H9 (cell line): ENCODE measurements at regions not wholly inside any gene's neighbourhood (a gene's known extent, or its start where the extent isn't known, plus 50 kb on each side); places are given as distances from the start of the nearest gene placed in this dataset.
A peak's percentile ranks its signal among the peaks of the same experiment; 100 is the strongest.

Experiments used
- DNase-seq: peaks from one replicate; pipeline ENCODE4 v3.0.0-alpha.2; 2017
- H2AFZ ChIP-seq: one replicate; pipeline ENCODE4 v1.6.1; 2013; ENCODE audit warnings: mild to moderate bottlenecking, low read length, control low read depth, moderate library complexity
- H2AK5ac ChIP-seq: 2 replicates; pipeline ENCODE4 v1.6.1; 2013; ENCODE audit warnings: low read length, control low read depth, mixed read lengths; ENCODE audit not compliant: insufficient read length
- H2BK120ac ChIP-seq: one replicate; pipeline ENCODE4 v1.6.1; 2013; ENCODE audit warnings: low read depth, mild to moderate bottlenecking, low read length, control low read depth, inconsistent platforms; ENCODE audit not compliant: poor library complexity, severe bottlenecking
- H2BK12ac ChIP-seq: 2 replicates; pipeline ENCODE4 v1.6.1; 2013; ENCODE audit warnings: low read length, control low read depth, mixed read lengths, low read depth; ENCODE audit not compliant: insufficient read length
- H2BK15ac ChIP-seq: 2 replicates; pipeline ENCODE4 v1.6.1; 2013; ENCODE audit warnings: low read depth, low read length, control low read depth
- H2BK20ac ChIP-seq: one replicate; pipeline ENCODE4 v1.6.1; 2013; ENCODE audit warnings: low read depth, mild to moderate bottlenecking, low read length, control low read depth, inconsistent platforms; ENCODE audit not compliant: poor library complexity, severe bottlenecking
- H2BK5ac ChIP-seq: 2 replicates; pipeline ENCODE4 v1.6.1; 2013; ENCODE audit warnings: low read length, control low read depth, mixed read lengths; ENCODE audit not compliant: insufficient read length
- H3K14ac ChIP-seq: 2 replicates; pipeline ENCODE4 v1.6.1; 2013; ENCODE audit warnings: low read length, control low read depth; ENCODE audit not compliant: insufficient read depth
- H3K18ac ChIP-seq: 2 replicates; pipeline ENCODE4 v1.6.1; 2013; ENCODE audit warnings: low read depth, mild to moderate bottlenecking, mixed read lengths, low read length, control low read depth; ENCODE audit not compliant: insufficient read length
- H3K23ac ChIP-seq: 2 replicates; pipeline ENCODE4 v1.6.1; 2013; ENCODE audit warnings: low read length, control low read depth, mixed read lengths, low read depth; ENCODE audit not compliant: insufficient read length
- H3K23me2 ChIP-seq: 2 replicates; pipeline ENCODE4 v1.6.1; 2013; ENCODE audit warnings: low read depth, mild to moderate bottlenecking, mixed read lengths, low read length, control low read depth; ENCODE audit not compliant: insufficient read length, poor library complexity, severe bottlenecking
- H3K27ac ChIP-seq: 2 replicates; pipeline ENCODE4 v1.5.1; 2013; ENCODE audit warnings: low read length, control low read depth, mixed read lengths, low read depth; ENCODE audit not compliant: insufficient read length
- H3K27me3 ChIP-seq: 2 replicates; pipeline ENCODE4 v1.6.1; 2013; ENCODE audit warnings: low read length, control low read depth, inconsistent platforms; ENCODE audit not compliant: insufficient read depth
- H3K4ac ChIP-seq: 2 replicates; pipeline ENCODE4 v1.6.1; 2013; ENCODE audit warnings: low read depth, mild to moderate bottlenecking, control low read depth, inconsistent platforms, low read length, moderate library complexity
- H3K4me1 ChIP-seq: 2 replicates; pipeline ENCODE4 v1.6.1; 2013; ENCODE audit warnings: low read length, control low read depth, inconsistent platforms; ENCODE audit not compliant: insufficient read depth
- H3K4me2 ChIP-seq: 2 replicates; pipeline ENCODE4 v1.6.1; 2013; ENCODE audit warnings: low read length, control low read depth, mixed read lengths; ENCODE audit not compliant: insufficient read length, insufficient read depth
- H3K56ac ChIP-seq: 2 replicates; pipeline ENCODE4 v1.6.1; 2013; ENCODE audit warnings: low read depth, mild to moderate bottlenecking, mixed read lengths, low read length, control low read depth; ENCODE audit not compliant: insufficient read length
- H3K79me1 ChIP-seq: 2 replicates; pipeline ENCODE4 v1.6.1; 2013; ENCODE audit warnings: low read depth, mild to moderate bottlenecking, moderate library complexity, low read length, control low read depth, inconsistent platforms; ENCODE audit not compliant: insufficient read depth, poor library complexity, severe bottlenecking
- H3K79me2 ChIP-seq: 2 replicates; pipeline ENCODE4 v1.6.1; 2013; ENCODE audit warnings: low read length, control low read depth, inconsistent platforms; ENCODE audit not compliant: insufficient read depth
- H3K9ac ChIP-seq: 2 replicates; pipeline ENCODE4 v1.6.1; 2013; ENCODE audit warnings: low read length, control low read depth, mixed read lengths; ENCODE audit not compliant: insufficient read length; ENCODE audit errors: extremely low read depth
- H3K9me3 ChIP-seq: one replicate; pipeline ENCODE4 v1.6.1; 2013; ENCODE audit warnings: low read depth, low read length, inconsistent platforms; ENCODE audit not compliant: control insufficient read depth
- H3T11ph ChIP-seq: one replicate; pipeline ENCODE4 v1.6.1; 2013; ENCODE audit warnings: mild to moderate bottlenecking, low read length, control low read depth, inconsistent platforms
- H4K20me1 ChIP-seq: one replicate; pipeline ENCODE4 v1.6.1; 2013; ENCODE audit not compliant: control insufficient read depth, insufficient read length, insufficient read depth
- H4K5ac ChIP-seq: 2 replicates; pipeline ENCODE4 v1.6.1; 2013; ENCODE audit warnings: low read depth, mild to moderate bottlenecking, mixed read lengths, low read length, control low read depth; ENCODE audit not compliant: insufficient read length
- H4K8ac ChIP-seq: replicated peaks from 2 replicates; pipeline ENCODE4 v1.6.1; 2013; ENCODE audit warnings: low read length, control low read depth, mixed read lengths, low read depth; ENCODE audit not compliant: insufficient read length
- H4K91ac ChIP-seq: 2 replicates; pipeline ENCODE4 v1.6.1; 2013; ENCODE audit warnings: low read depth, mild to moderate bottlenecking, moderate library complexity, mixed read lengths, low read length, control low read depth; ENCODE audit not compliant: insufficient read length
- H3K27ac Mint-ChIP-seq, 3 experiments: 2 replicates in 2 of 3; 3 replicates in 1 of 3; pipeline ENCODE4 v1.8.0; 2020 to 2021; ENCODE audit warnings: mixed read lengths in 3 of 3, mild to moderate bottlenecking in 1 of 3, moderate library complexity in 1 of 3
- H3K27me3 Mint-ChIP-seq: 2 replicates; pipeline ENCODE4 v1.8.0; 2021; ENCODE audit warnings: low read depth, mild to moderate bottlenecking, moderate library complexity, mixed read lengths
- H3K36me3 Mint-ChIP-seq, 3 experiments: 2 replicates in 2 of 3; 3 replicates in 1 of 3; pipeline ENCODE4 v1.8.0; 2020 to 2021; ENCODE audit warnings: low read depth in 3 of 3, mixed read lengths in 3 of 3; ENCODE audit not compliant: insufficient read depth in 1 of 3
- H3K4me1 Mint-ChIP-seq, 2 experiments: 2 replicates each; pipeline ENCODE4 v1.8.0; 2020; ENCODE audit warnings: mixed read lengths in 2 of 2
- H3K4me3 Mint-ChIP-seq, 2 experiments: 2 replicates in 1 of 2; 3 replicates in 1 of 2; pipeline ENCODE4 v1.8.0; 2020 to 2021; ENCODE audit warnings: mild to moderate bottlenecking in 2 of 2, mixed read lengths in 2 of 2, moderate library complexity in 1 of 2
- H3K9me3 Mint-ChIP-seq, 2 experiments: 2 replicates in 1 of 2; 3 replicates in 1 of 2; pipeline ENCODE4 v1.8.0; 2020; ENCODE audit warnings: mild to moderate bottlenecking in 2 of 2, mixed read lengths in 2 of 2, moderate library complexity in 1 of 2
- CTCF ChIP-seq: fragments of 200-600 bp; sonication (generic); conservative IDR thresholded peaks from 3 replicates; pipeline ENCODE4 v1.8.0; 2021; ENCODE audit warnings: antibody characterized with exemption, mild to moderate bottlenecking
- WGBS: extraction: QIAGEN DNeasy Blood & Tissue Kit; methylation state at CpG from one replicate; pipeline ENCODE4 v1.1.7; 2013; ENCODE audit warnings: missing lambda C conversion rate, low lambda C conversion rate, mixed read lengths; ENCODE audit not compliant: insufficient read length; ENCODE audit errors: extremely low coverage; 5-methylcytosine and 5-hydroxymethylcytosine counted together

GRCh38 chr7:53642361-53642760 is 606.9 kb downstream of the POM121L12 start:
- no peaks in the 10 kb centered on the region for H3K27me3 Mint-ChIP-seq
- no CpG with 5 or more reads among the region's 4 CpGs for WGBS
- H2BK15ac ChIP-seq, result no peak overlapping the region
- no peak overlapping the region for H3K23ac ChIP-seq
- H3K27ac ChIP-seq, result no peak overlapping the region
- H4K91ac ChIP-seq, result no peak overlapping the region
- peaks cover 0 to 6% (median 2%) of the 10 kb centered on the region in 3 experiments; a peak in 2 of 7 replicates for H3K36me3 Mint-ChIP-seq
- H3K9ac ChIP-seq, result no peak overlapping the region
- H3K14ac ChIP-seq, result no peak overlapping the region
- no peak overlapping the region for H2BK20ac ChIP-seq
- H3K56ac ChIP-seq, result no peak overlapping the region
- no peaks in the 10 kb centered on the region for H3K79me1 ChIP-seq
- no peak overlapping the region for H2AK5ac ChIP-seq
- H4K8ac ChIP-seq, result no peak overlapping the region
- no peaks in the 10 kb centered on the region for H3K23me2 ChIP-seq
- no peak overlapping the region for H2AFZ ChIP-seq
- H3K4me3 Mint-ChIP-seq, result no peak overlapping the region
- H3K4ac ChIP-seq, result no peak overlapping the region
- no peak overlapping the region for H2BK5ac ChIP-seq
- no peaks in the 10 kb centered on the region for H4K20me1 ChIP-seq
- H3T11ph ChIP-seq, result no peak overlapping the region
- H3K9me3 Mint-ChIP-seq, result peaks cover 0 to 9% of the 10 kb centered on the region in 2 experiments; a peak in 3 of 5 replicates
- H3K27me3 ChIP-seq, result no peaks in the 10 kb centered on the region
- H3K4me1 Mint-ChIP-seq, result peaks cover 22 to 28% of the 10 kb centered on the region in 2 experiments
- H2BK12ac ChIP-seq, result no peak overlapping the region
- H3K27ac Mint-ChIP-seq, result peak overlapping the region in 2 of 3 experiments; percentile 3 to 28; a peak in 1 of 7 replicates
- no peaks in the 10 kb centered on the region for H3K9me3 ChIP-seq
- no peak overlapping the region for H3K18ac ChIP-seq
- H2BK120ac ChIP-seq, result peak overlapping the region; percentile 81
- TF ChIP-seq CTCF, result no peak
- no peak overlapping the region for H4K5ac ChIP-seq
- DNase-seq, result no peak
- no peaks in the 10 kb centered on the region for H3K79me2 ChIP-seq
- no peak overlapping the region for H3K4me2 ChIP-seq
- H3K4me1 ChIP-seq, result no peaks in the 10 kb centered on the region; the same call in none of the 2 replicates
